MM.1S (cell line): ENCODE measurements at regions not wholly inside any gene's neighbourhood (a gene's known extent, or its start where the extent isn't known, plus 50 kb on each side); places are given as distances from the start of the nearest gene placed in this dataset.
"Not testable (repeated sequence)": the region's sequence is repeated elsewhere in the genome, so short reads cannot be mapped to it uniquely, and the experiment has no call there.

Source experiments
- DNase-seq: peaks from one replicate; pipeline ENCODE4 v3.0.0-alpha.2; 2015
- H2AFZ ChIP-seq: fragments of 300-600 bp; sonication (generic); 2 replicates; pipeline ENCODE4 v1.6.0; 2016; ENCODE audit warnings: antibody characterized with exemption, low read length
- H3F3A ChIP-seq: fragments of 300-600 bp; sonication (generic); 2 replicates; pipeline ENCODE4 v1.6.1; 2016; ENCODE audit warnings: mild to moderate bottlenecking, antibody characterized with exemption, low read length, moderate library complexity, mixed read lengths; ENCODE audit not compliant: insufficient read depth
- H3K27ac ChIP-seq: fragments of 300-600 bp; sonication (generic); 2 replicates; pipeline ENCODE4 v1.5.1; 2016; ENCODE audit warnings: mild to moderate bottlenecking, low read length
- H3K27me3 ChIP-seq: fragments of 300-600 bp; sonication (generic); replicated peaks from 2 replicates; pipeline ENCODE4 v1.6.0; 2016; ENCODE audit warnings: low read length; ENCODE audit not compliant: insufficient read depth
- H3K36me3 ChIP-seq: fragments of 300-600 bp; sonication (generic); replicated peaks from 2 replicates; pipeline ENCODE4 v1.6.1; 2016; ENCODE audit warnings: mild to moderate bottlenecking, low read length, mixed read lengths; ENCODE audit not compliant: insufficient read depth
- H3K4me1 ChIP-seq: fragments of 300-600 bp; sonication (generic); 2 replicates; pipeline ENCODE4 v1.6.1; 2016; ENCODE audit warnings: low read length, mixed read lengths
- H3K4me2 ChIP-seq: fragments of 300-600 bp; sonication (generic); 2 replicates; pipeline ENCODE4 v1.6.0; 2016; ENCODE audit warnings: low read depth, low read length
- H3K4me3 ChIP-seq: fragments of 300-600 bp; sonication (generic); 2 replicates; pipeline ENCODE4 v1.5.1; 2016; ENCODE audit warnings: low read length, mixed read lengths
- H3K79me2 ChIP-seq: fragments of 300-600 bp; sonication (generic); 2 replicates; pipeline ENCODE4 v1.6.1; 2016; ENCODE audit warnings: mixed run types, low read length, mixed read lengths
- H3K9ac ChIP-seq: fragments of 300-600 bp; sonication (generic); 2 replicates; pipeline ENCODE4 v1.6.1; 2016; ENCODE audit warnings: low read length, mixed read lengths
- H3K9me2 ChIP-seq: fragments of 300-600 bp; sonication (generic); replicated peaks from 2 replicates; pipeline ENCODE4 v1.6.1; 2016; ENCODE audit warnings: mild to moderate bottlenecking, low read length, mixed read lengths; ENCODE audit not compliant: insufficient read depth
- H3K9me3 ChIP-seq: fragments of 300-600 bp; sonication (generic); replicated peaks from 2 replicates; pipeline ENCODE4 v1.6.1; 2016; ENCODE audit warnings: mild to moderate bottlenecking, low read length, mixed read lengths; ENCODE audit not compliant: insufficient read depth
- H4K20me1 ChIP-seq: fragments of 300-600 bp; sonication (generic); 2 replicates; pipeline ENCODE4 v1.6.1; 2016; ENCODE audit warnings: mild to moderate bottlenecking, low read length, moderate library complexity, mixed read lengths; ENCODE audit not compliant: insufficient read depth
- EZH2 ChIP-seq: fragments of 300-600 bp; sonication (generic); optimal IDR thresholded peaks from 2 replicates; pipeline ENCODE3; 2017; ENCODE audit warnings: low read depth, mild to moderate bottlenecking, antibody characterized with exemption, low read length, mixed read lengths
- EZH2phosphoT487 ChIP-seq: fragments of 300-600 bp; sonication (generic); IDR thresholded peaks from 2 replicates; pipeline ENCODE4 v1.6.1; 2018; ENCODE audit warnings: antibody characterized with exemption, low read length
- TF ChIP-seq, protein P1 (sequence below): fragments of 300-600 bp; sonication (generic); IDR thresholded peaks from 2 replicates; pipeline ENCODE4 v1.5.1; 2016; ENCODE audit warnings: antibody characterized with exemption, low read length, mixed read lengths

DNA sequence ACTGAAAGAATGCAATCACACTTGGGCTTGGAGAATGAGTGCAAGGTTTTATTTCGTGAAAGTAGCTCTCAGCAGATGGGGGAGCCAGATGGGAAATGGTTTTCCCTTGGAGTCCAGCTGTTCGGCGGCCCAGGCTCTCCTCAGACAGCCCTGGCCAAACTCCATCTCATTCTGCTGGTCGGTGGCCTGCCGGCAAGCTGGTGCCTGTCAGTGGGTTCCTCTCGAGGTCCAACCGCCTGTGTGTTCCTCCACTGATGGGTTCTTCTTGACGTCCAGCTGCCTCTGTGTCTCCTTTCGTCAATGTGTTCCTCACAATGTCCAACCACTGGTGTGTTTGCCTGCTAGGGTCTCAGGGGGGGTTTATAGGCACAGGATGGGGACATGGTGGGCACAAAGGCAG lies 80.3 kb downstream of the POU3F4 start:
- DNase-seq, result no peak
- no peaks in the 10 kb centered on the region for H3K27me3 ChIP-seq
- no peak for TF ChIP-seq EZH2
- no peak for TF ChIP-seq EZH2phosphoT487
- TF ChIP-seq, protein P1, sequence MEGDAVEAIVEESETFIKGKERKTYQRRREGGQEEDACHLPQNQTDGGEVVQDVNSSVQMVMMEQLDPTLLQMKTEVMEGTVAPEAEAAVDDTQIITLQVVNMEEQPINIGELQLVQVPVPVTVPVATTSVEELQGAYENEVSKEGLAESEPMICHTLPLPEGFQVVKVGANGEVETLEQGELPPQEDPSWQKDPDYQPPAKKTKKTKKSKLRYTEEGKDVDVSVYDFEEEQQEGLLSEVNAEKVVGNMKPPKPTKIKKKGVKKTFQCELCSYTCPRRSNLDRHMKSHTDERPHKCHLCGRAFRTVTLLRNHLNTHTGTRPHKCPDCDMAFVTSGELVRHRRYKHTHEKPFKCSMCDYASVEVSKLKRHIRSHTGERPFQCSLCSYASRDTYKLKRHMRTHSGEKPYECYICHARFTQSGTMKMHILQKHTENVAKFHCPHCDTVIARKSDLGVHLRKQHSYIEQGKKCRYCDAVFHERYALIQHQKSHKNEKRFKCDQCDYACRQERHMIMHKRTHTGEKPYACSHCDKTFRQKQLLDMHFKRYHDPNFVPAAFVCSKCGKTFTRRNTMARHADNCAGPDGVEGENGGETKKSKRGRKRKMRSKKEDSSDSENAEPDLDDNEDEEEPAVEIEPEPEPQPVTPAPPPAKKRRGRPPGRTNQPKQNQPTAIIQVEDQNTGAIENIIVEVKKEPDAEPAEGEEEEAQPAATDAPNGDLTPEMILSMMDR, result no peak

DNA sequence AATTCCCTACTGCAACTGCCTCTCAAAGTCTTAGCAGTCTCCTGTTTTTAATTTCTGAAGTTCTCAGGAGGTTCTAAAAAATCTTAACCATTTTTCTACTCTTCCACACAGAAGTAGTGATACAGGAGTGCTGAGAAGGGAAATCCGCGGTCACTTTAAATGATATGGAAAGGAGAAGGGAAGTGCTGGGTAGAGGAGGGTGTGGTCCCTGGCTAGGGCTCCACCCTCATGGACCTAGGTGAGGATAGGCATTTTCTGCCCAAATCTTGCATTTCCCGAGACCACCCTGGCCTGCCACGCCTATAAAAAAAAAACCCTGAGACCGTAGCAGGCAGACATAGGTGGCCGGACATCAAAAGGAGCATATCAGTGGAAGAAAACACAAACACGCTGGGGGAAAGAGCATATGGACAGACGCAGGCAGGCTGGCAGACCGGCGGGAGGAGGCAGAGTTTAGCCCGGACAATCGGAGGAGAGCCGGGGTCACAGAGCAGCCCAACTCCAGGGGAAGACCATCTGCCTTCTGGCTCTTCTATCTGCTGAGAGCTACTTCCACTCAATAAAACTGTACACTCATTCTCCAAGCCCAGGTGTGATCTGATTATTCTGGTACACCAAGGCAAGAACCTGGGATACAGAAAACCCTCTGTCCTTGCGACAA lies 85.7 kb downstream of the POU3F4 start:
- H3K27me3 ChIP-seq, result no peaks in the 10 kb centered on the region
- H3K4me1 ChIP-seq, result no peaks in the 10 kb centered on the region
- H3F3A ChIP-seq, result no peaks in the 10 kb centered on the region
- H3K9me2 ChIP-seq, result no peaks in the 10 kb centered on the region
- H3K4me2 ChIP-seq, result no peak overlapping the region
- no peak for DNase-seq
- no peak overlapping the region for H3K27ac ChIP-seq
- no peaks in the 10 kb centered on the region for H4K20me1 ChIP-seq
- no peak overlapping the region for H3K9ac ChIP-seq
- H3K4me3 ChIP-seq, result no peak overlapping the region
- no peak overlapping the region for H2AFZ ChIP-seq
- H3K36me3 ChIP-seq, result no peaks in the 10 kb centered on the region
- TF ChIP-seq EZH2 (no peak), EZH2phosphoT487 (no peak)
- TF ChIP-seq, protein P1, result no peak
- no peaks in the 10 kb centered on the region for H3K9me3 ChIP-seq
- no peaks in the 10 kb centered on the region for H3K79me2 ChIP-seq

More for the DNA sequence above, 80.3 kb downstream of the POU3F4 start:
- no peak overlapping the region for H3K4me2 ChIP-seq
- H3K9ac ChIP-seq, result no peak overlapping the region
- H2AFZ ChIP-seq, result no peak overlapping the region
- no peaks in the 10 kb centered on the region for H3K36me3 ChIP-seq
- no peaks in the 10 kb centered on the region for H3K4me1 ChIP-seq
- H4K20me1 ChIP-seq, result no peaks in the 10 kb centered on the region
- no peaks in the 10 kb centered on the region for H3K9me2 ChIP-seq
- no peaks in the 10 kb centered on the region for H3K9me3 ChIP-seq
- H3K79me2 ChIP-seq, result no peaks in the 10 kb centered on the region
- no peak overlapping the region for H3K4me3 ChIP-seq
- H3K27ac ChIP-seq, result no peak overlapping the region
- no peaks in the 10 kb centered on the region for H3F3A ChIP-seq

DNA sequence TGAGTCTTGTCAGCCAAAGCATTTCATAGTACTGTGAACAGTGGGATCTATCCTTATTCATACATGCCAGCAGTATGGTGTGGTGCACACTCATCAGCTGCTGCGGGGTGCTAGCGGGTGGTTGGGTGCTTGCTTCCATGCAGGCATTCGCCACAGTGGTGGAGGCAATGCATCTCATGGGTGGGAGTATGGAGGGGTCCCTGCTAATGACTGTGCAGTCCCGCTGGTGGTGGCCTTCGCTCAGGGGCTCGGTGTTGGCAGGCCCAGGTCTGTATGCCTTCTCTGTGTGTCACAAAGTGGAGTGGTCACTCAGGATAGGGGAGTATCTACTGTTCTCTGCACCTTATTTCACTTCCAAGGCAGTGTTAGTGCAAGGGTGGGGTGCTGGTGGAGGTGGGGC lies 122.6 kb downstream of the POU3F4 start:
- peaks cover 6% of the 10 kb centered on the region; the same call in 1 of the 2 replicates for H3F3A ChIP-seq
- H3K9me3 ChIP-seq, result no peaks in the 10 kb centered on the region
- no peak overlapping the region for H3K4me3 ChIP-seq
- H3K4me2 ChIP-seq, result no peak overlapping the region
- H2AFZ ChIP-seq, result no peak overlapping the region
- H3K27ac ChIP-seq, result no peak overlapping the region
- no peaks in the 10 kb centered on the region for H3K36me3 ChIP-seq
- H3K9me2 ChIP-seq, result no peaks in the 10 kb centered on the region
- no peaks in the 10 kb centered on the region for H4K20me1 ChIP-seq
- no peak for TF ChIP-seq EZH2phosphoT487
- no peak for TF ChIP-seq EZH2
- TF ChIP-seq, protein P1, result no peak
- H3K27me3 ChIP-seq, result no peaks in the 10 kb centered on the region
- no peaks in the 10 kb centered on the region for H3K79me2 ChIP-seq
- no peak for DNase-seq
- no peak overlapping the region for H3K9ac ChIP-seq
- peaks cover under 1% of the 10 kb centered on the region; the same call in 1 of the 2 replicates for H3K4me1 ChIP-seq

DNA sequence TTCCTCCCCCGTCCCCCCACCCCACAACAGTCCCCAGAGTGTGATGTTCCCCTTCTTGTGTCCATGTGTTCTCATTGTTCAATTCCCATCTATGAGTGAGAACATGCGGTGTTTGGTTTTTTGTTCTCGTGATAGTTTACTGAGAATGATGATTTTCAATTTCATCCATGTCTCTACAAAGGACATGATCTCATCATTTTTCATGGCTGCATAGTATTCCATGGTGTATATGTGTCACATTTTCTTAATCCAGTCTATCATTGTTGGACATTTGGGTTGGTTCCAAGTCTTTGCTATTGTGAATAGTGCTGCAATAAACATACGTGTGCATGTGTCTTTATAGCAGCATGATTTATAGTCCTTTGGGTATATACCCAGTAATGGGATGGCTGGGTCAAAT lies 141.6 kb downstream of the POU3F4 start:
- not testable (repeated sequence) for H3F3A ChIP-seq, H3K36me3 ChIP-seq, DNase-seq, H2AFZ ChIP-seq, H3K9me3 ChIP-seq, H3K9ac ChIP-seq, H4K20me1 ChIP-seq, H3K4me1 ChIP-seq, H3K79me2 ChIP-seq, H3K4me2 ChIP-seq, H3K4me3 ChIP-seq, H3K27ac ChIP-seq, H3K9me2 ChIP-seq, H3K27me3 ChIP-seq
